Ishikawa (cell line): ENCODE measurements at regions not wholly inside any gene's neighbourhood (a gene's known extent, or its start where the extent isn't known, plus 50 kb on each side); places are given as distances from the start of the nearest gene placed in this dataset.

Experiments used
- CEBPB ChIP-seq: IDR thresholded peaks from 2 replicates; pipeline ENCODE4 v1.6.1; 2012
- CREB1 ChIP-seq: IDR thresholded peaks from 2 replicates; pipeline ENCODE4 v1.6.1; 2012; ENCODE audit warnings: low read depth
- EGR1 ChIP-seq: IDR thresholded peaks from 2 replicates; pipeline ENCODE4 v1.6.1; 2012
- EP300 ChIP-seq: IDR thresholded peaks from 2 replicates; pipeline ENCODE4 v1.6.1; 2012; ENCODE audit warnings: borderline replicate concordance
- FOXM1 ChIP-seq: IDR thresholded peaks from 2 replicates; pipeline ENCODE4 v1.6.1; 2012; ENCODE audit warnings: low read depth, borderline replicate concordance
- MAX ChIP-seq: IDR thresholded peaks from 2 replicates; pipeline ENCODE4 v1.6.1; 2012
- NFIC ChIP-seq: IDR thresholded peaks from 2 replicates; pipeline ENCODE4 v1.6.1; 2012
- RAD21 ChIP-seq: IDR thresholded peaks from 2 replicates; pipeline ENCODE4 v1.6.1; 2012; ENCODE audit warnings: low read depth
- REST ChIP-seq: IDR thresholded peaks from 2 replicates; pipeline ENCODE4 v1.6.1; 2012; ENCODE audit warnings: low read depth, mild to moderate bottlenecking
- TAF1 ChIP-seq: IDR thresholded peaks from 2 replicates; pipeline ENCODE4 v1.6.1; 2012; ENCODE audit warnings: low read depth, mild to moderate bottlenecking
- TCF12 ChIP-seq: IDR thresholded peaks from 2 replicates; pipeline ENCODE4 v1.6.1; 2012; ENCODE audit warnings: low read depth
- TEAD4 ChIP-seq: IDR thresholded peaks from 2 replicates; pipeline ENCODE4 v1.6.1; 2012
- USF1 ChIP-seq: IDR thresholded peaks from 2 replicates; pipeline ENCODE4 v1.6.1; 2012
- YY1 ChIP-seq: IDR thresholded peaks from 2 replicates; pipeline ENCODE4 v1.6.1; 2012; ENCODE audit warnings: low read depth
- ZBTB7A ChIP-seq: IDR thresholded peaks from 2 replicates; pipeline ENCODE4 v1.6.1; 2012; ENCODE audit warnings: low read depth

- TF ChIP-seq RAD21 (no peak), FOXM1 (no peak), TAF1 (no peak), NFIC (no peak), USF1 (no peak)
Observed at GRCh38 chr16:73615071-73615940, 567.4 kb upstream of the ZFHX3 start.

- TF ChIP-seq ZBTB7A (no peak), RAD21 (no peak), TCF12 (no peak), FOXM1 (no peak), TEAD4 (no peak), CREB1 (no peak), EGR1 (no peak), EP300 (no peak), NFIC (no peak), TAF1 (no peak), YY1 (no peak), CEBPB (no peak), MAX (no peak), USF1 (no peak), REST (no peak)
Observed at GRCh38 chr16:73614131-73614530, 566.2 kb upstream of the ZFHX3 start.

GRCh38 chr16:73610605-73611156 lies 562.8 kb upstream of the ZFHX3 start:
- TF ChIP-seq TAF1 (no peak), YY1 (no peak), RAD21 (no peak), REST (no peak), ZBTB7A (no peak), MAX (no peak), NFIC (no peak), CREB1 (no peak), USF1 (no peak), TEAD4 (no peak)

GRCh38 chr16:73610160-73610559 lies 562.2 kb upstream of the ZFHX3 start:
- TF ChIP-seq TEAD4 (no peak), MAX (no peak), EP300 (no peak), ZBTB7A (no peak), FOXM1 (no peak), TCF12 (no peak), YY1 (no peak), CREB1 (no peak), NFIC (no peak), REST (no peak), TAF1 (no peak), RAD21 (no peak), EGR1 (no peak), USF1 (no peak), CEBPB (no peak)
